ENCODE measurements at regions not wholly inside any gene's neighbourhood (a gene's known extent, or its start where the extent isn't known, plus 50 kb on each side); places are given as distances from the start of the nearest gene placed in this dataset.

DNA sequence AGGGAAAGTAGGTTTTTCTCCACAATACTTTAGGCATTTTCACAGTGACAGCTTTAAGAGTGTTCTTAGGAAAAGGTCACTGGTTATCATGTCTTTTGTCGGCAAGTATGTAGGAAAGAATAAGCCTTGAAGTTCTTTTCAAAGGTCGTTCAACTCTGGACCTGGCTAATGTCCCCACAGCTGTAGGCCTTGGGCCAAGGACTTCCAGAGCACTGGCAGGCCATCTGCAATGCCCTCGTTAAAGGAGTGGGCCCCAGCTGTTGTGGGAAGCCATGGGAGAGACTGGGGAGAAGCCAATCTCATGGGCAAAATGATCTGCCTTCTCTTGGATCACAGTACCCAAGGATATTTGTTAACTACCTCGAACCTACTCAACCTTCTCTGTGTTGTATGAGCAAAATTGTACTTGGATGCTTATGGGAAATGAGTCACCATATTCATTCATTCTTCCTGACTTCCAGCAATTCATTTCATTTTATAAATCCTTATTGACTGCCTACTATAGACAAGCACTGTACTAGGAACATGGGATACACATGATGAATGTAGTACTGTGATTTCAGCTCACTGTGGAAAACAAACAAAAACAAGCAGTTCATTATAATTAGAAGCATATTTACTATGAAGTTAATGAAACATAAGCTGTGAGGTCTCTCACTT is 141.1 kb upstream of the KIT start:
- H3K27ac ChIP-seq (replicated peaks) = no peak overlapping the region
- no peaks in the 10 kb centered on the region for H3K27me3 ChIP-seq (ENCODE audit: insufficient read depth, poor library complexity, severe bottlenecking)
- TF ChIP-seq CTCF (IDR thresholded peaks at IDR 0.05; ENCODE audit: insufficient read depth, low read length) = no peak
- TF ChIP-seq SPI1 (IDR thresholded peaks at IDR 0.05; ENCODE audit: borderline replicate concordance, low read depth) = no peak
- TF ChIP-seq GABPA (IDR thresholded peaks at IDR 0.05; ENCODE audit: low read depth) = no peak
- TF ChIP-seq POLR2AphosphoS5 (IDR thresholded peaks at IDR 0.05; ENCODE audit: low read depth) = no peak
- H3K4me3 ChIP-seq (replicated peaks; ENCODE audit: insufficient read depth, low read length) = no peak overlapping the region
- DNase-seq (ENCODE audit: low read depth in 1 of 2, low spot score in 1 of 2) = no peak

DNA sequence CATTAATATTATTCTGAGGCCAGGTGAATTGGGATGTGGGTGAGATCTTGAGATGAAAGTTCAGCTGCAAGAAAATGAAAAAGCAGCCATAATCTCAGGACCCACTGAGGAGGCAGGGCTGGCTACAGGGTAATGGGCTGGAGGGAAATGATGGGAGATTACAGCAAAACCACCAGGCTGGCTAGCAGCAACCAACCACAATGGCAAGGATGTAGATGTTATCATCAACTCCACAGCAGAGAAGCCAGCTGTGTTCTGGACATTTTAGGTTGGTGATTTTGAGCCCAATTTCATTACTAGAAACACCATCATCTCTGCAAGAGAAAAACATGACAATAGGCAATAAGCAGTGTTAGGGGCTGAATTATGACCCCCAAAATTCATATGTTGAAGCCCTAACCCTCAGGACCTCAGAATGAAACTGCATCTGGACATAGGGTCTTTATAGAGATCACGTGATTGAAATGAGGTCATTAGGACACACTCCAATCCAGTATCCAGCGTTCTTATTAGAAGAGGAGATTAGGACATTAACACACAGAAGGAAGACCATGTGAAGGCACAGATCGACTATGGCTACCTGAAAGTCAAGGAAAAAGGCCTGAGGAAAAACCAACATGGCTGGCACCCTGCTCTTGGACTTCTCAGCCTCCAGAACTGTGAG is 139.8 kb upstream of the KIT start:
- no peak for DNase-seq (ENCODE audit: low read depth in 1 of 2, low spot score in 1 of 2)
- Histone ChIP-seq H3K4me3 (replicated peaks; ENCODE audit: insufficient read depth, low read length) (no peak overlapping the region), H3K27ac (replicated peaks) (no peak overlapping the region), H3K27me3 (ENCODE audit: insufficient read depth, poor library complexity, severe bottlenecking) (no peaks in the 10 kb centered on the region)
- TF ChIP-seq POLR2AphosphoS5 (IDR thresholded peaks at IDR 0.05; ENCODE audit: low read depth) (no peak), SPI1 (IDR thresholded peaks at IDR 0.05; ENCODE audit: borderline replicate concordance, low read depth) (no peak)

DNA sequence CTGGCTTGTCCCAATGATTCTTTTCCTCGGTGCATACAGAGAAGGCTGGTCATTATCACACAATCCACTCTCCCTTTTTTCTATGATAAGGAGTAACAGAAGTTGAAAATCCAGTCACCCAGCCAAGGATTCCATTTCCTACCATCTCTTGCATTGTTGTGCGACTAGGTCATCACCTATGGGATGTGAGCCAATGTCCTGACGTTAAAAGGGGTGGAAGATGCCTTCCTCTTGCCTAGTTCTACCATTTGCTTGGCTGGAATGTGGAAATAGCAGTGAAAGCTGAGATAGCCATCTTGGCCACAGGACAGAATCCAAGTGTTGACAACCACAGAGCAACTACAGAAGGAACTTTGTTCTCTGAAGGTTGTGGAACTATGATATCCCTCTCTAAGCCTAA is 132.2 kb upstream of the KIT start:
- no peaks in the 10 kb centered on the region for H3K27me3 ChIP-seq (ENCODE audit: insufficient read depth, poor library complexity, severe bottlenecking)
- H3K4me3 ChIP-seq (replicated peaks; ENCODE audit: insufficient read depth, low read length) = no peak overlapping the region
- no peak overlapping the region for H3K27ac ChIP-seq (replicated peaks)
- TF ChIP-seq REST (IDR thresholded peaks at IDR 0.05; ENCODE audit: insufficient replicate concordance, low read depth) (no peak), CTCF (IDR thresholded peaks at IDR 0.05; ENCODE audit: insufficient read depth, low read length) (no peak), GABPA (IDR thresholded peaks at IDR 0.05; ENCODE audit: low read depth) (no peak), SPI1 (IDR thresholded peaks at IDR 0.05; ENCODE audit: borderline replicate concordance, low read depth) (no peak), POLR2AphosphoS5 (IDR thresholded peaks at IDR 0.05; ENCODE audit: low read depth) (no peak)
- DNase-seq (ENCODE audit: low read depth in 1 of 2, low spot score in 1 of 2) = no peak

DNA sequence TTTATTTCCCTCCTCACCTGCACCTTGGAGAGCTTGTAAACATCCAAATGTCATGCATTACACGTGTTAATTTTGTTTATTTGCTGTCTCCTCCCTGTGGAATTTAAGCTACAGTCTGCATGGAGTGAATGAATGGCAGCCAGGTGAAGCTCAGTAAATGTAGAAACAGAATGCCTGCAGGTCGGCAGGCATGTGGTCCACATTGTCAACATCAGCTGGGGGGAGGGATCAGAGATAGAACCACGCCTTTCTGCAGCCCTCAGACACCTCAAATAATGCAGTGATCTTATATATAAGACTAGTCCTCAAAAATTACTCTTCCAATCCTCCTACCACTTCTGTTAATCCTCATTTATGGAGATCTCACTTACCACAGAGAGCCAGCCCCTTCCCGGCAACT is 131.2 kb upstream of the KIT start:
- TF ChIP-seq POLR2AphosphoS5 (IDR thresholded peaks at IDR 0.05; ENCODE audit: low read depth) (no peak), GABPA (IDR thresholded peaks at IDR 0.05; ENCODE audit: low read depth) (no peak)
- DNase-seq (ENCODE audit: low read depth in 1 of 2, low spot score in 1 of 2) = no peak
- H3K27me3 ChIP-seq (ENCODE audit: insufficient read depth, poor library complexity, severe bottlenecking) = no peaks in the 10 kb centered on the region
- no peak overlapping the region for H3K4me3 ChIP-seq (replicated peaks; ENCODE audit: insufficient read depth, low read length)
- no peak overlapping the region for H3K27ac ChIP-seq (replicated peaks)

GRCh38 chr4:54527532-54527931 is 130.2 kb upstream of the KIT start:
- H3K4me3 ChIP-seq (replicated peaks; ENCODE audit: insufficient read depth, low read length) = no peak overlapping the region
- no peak overlapping the region for H3K27ac ChIP-seq (replicated peaks)
- DNase-seq (ENCODE audit: low read depth in 1 of 2, low spot score in 1 of 2) = no peak
- H3K27me3 ChIP-seq (ENCODE audit: insufficient read depth, poor library complexity, severe bottlenecking) = no peaks in the 10 kb centered on the region
- TF ChIP-seq CTCF (IDR thresholded peaks at IDR 0.05; ENCODE audit: insufficient read depth, low read length) (no peak), REST (IDR thresholded peaks at IDR 0.05; ENCODE audit: insufficient replicate concordance, low read depth) (no peak), POLR2AphosphoS5 (IDR thresholded peaks at IDR 0.05; ENCODE audit: low read depth) (no peak), GABPA (IDR thresholded peaks at IDR 0.05; ENCODE audit: low read depth) (no peak), SPI1 (IDR thresholded peaks at IDR 0.05; ENCODE audit: borderline replicate concordance, low read depth) (no peak)

Measured in HL-60 (cell line).